Erythroblast (primary cell): ENCODE measurements at regions not wholly inside any gene's neighbourhood (a gene's known extent, or its start where the extent isn't known, plus 50 kb on each side); places are given as distances from the start of the nearest gene placed in this dataset.

Experiments used
- GATA1 ChIP-seq: IDR thresholded peaks from 2 replicates; pipeline ENCODE4 v1.6.1; 2011; ENCODE audit warnings: low read depth, mild to moderate bottlenecking, control low read depth, low read length, moderate library complexity
- POLR2A ChIP-seq: IDR thresholded peaks from 2 replicates; pipeline ENCODE4 v1.6.1; 2011; ENCODE audit warnings: mild to moderate bottlenecking, low read length

DNA sequence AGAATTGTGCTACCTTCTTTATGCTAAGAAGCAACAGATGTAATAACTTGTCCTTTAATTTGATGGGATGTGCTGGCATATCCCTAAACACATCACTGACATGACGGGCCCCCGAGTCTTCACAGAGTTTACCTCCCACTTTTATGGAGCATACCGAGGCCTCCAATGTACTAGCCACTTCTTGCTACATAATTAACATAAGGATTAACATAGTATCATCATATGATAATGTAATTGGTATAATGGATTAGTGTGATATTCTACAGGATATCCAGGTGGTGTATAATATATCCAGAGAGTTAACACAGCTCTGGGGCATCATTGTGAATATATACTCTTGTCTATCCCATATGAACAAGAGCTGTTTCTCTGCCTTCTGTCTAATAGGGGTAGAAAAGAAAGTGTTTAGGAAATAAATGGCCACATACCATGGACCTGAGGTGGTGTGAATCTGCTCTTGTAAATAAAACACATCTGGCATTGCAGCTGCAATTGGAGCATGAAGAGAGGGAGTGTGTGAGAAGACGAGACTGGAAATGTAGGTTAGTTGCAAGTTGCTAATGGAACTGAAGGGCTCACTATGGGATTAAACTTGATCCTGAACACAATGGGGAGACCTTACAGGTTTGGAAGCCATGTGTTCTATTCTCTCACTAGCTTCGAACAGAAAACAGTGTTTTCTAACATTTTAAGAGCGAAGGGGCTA lies 102.3 kb downstream of the IYD start:
- TF ChIP-seq POLR2A, result no peak
- TF ChIP-seq GATA1, result no peak
